ENCODE measurements at regions not wholly inside any gene's neighbourhood (a gene's known extent, or its start where the extent isn't known, plus 50 kb on each side); places are given as distances from the start of the nearest gene placed in this dataset.

- TF ChIP-seq CTCF (IDR thresholded peaks at IDR 0.05; ENCODE audit: poor library complexity, severe bottlenecking) = no peak
- no peak for TF ChIP-seq REST (IDR thresholded peaks at IDR 0.05; ENCODE audit: borderline replicate concordance)
- TF ChIP-seq POLR2AphosphoS5 (IDR thresholded peaks at IDR 0.05) = peak; percentile 74
- TF ChIP-seq EZH2 (IDR thresholded peaks at IDR 0.05; ENCODE audit: borderline replicate concordance, insufficient read depth, low read length, poor library complexity, severe bottlenecking) = no peak
- TF ChIP-seq RAD21 (conservative IDR thresholded peaks at IDR 0.05) = no peak
- TF ChIP-seq EP300 (conservative IDR thresholded peaks at IDR 0.05; ENCODE audit: poor library complexity, severe bottlenecking) = peak; percentile 54
- no peak for TF ChIP-seq TAF1 (IDR thresholded peaks at IDR 0.05; ENCODE audit: low read depth)
Observed at GRCh38 chr18:10114717-10115463, 201.1 kb downstream of the VAPA start.
